Loucy (cell line): ENCODE measurements at regions not wholly inside any gene's neighbourhood (a gene's known extent, or its start where the extent isn't known, plus 50 kb on each side); places are given as distances from the start of the nearest gene placed in this dataset.
"Not testable (repeated sequence)": the region's sequence is repeated elsewhere in the genome, so short reads cannot be mapped to it uniquely, and the experiment has no call there.

ENCODE experiments used
- H2AFZ ChIP-seq: fragments of 200-600 bp; sonication (generic); 2 replicates; pipeline ENCODE4 v1.6.0; 2016; ENCODE audit warnings: antibody characterized with exemption, mild to moderate bottlenecking, low read length, moderate library complexity
- H3F3A ChIP-seq: fragments of 200-600 bp; 2 replicates; pipeline ENCODE4 v1.6.0; 2016; ENCODE audit warnings: antibody characterized with exemption, low read depth, mild to moderate bottlenecking
- H3K27me3 ChIP-seq: fragments of 200-600 bp; sonication (generic); 2 replicates; pipeline ENCODE4 v1.6.1; 2014; ENCODE audit warnings: low read length, mild to moderate bottlenecking; ENCODE audit not compliant: insufficient read depth, poor library complexity, severe bottlenecking
- H3K36me3 ChIP-seq: fragments of 200-600 bp; sonication (generic); 2 replicates; pipeline ENCODE4 v1.6.1; 2016; ENCODE audit warnings: low read length; ENCODE audit not compliant: insufficient read depth
- H3K4me1 ChIP-seq: fragments of 200-600 bp; sonication (generic); 2 replicates; pipeline ENCODE4 v1.5.1; 2014; ENCODE audit warnings: low read length, mild to moderate bottlenecking; ENCODE audit not compliant: insufficient read depth, poor library complexity, severe bottlenecking
- H3K4me2 ChIP-seq: fragments of 200-600 bp; sonication (generic); 2 replicates; pipeline ENCODE4 v1.6.0; 2014; ENCODE audit warnings: antibody characterized with exemption, low read length, low read depth, mild to moderate bottlenecking; ENCODE audit not compliant: poor library complexity, severe bottlenecking
- H3K4me3 ChIP-seq: fragments of 200-600 bp; sonication (generic); 2 replicates; pipeline ENCODE4 v1.5.1; 2014; ENCODE audit warnings: low read length, mild to moderate bottlenecking, mixed read lengths; ENCODE audit not compliant: poor library complexity, severe bottlenecking
- H3K79me2 ChIP-seq: fragments of 200-600 bp; sonication (generic); 2 replicates; pipeline ENCODE4 v1.6.1; 2014; ENCODE audit warnings: low read length; ENCODE audit not compliant: insufficient read depth
- H3K9ac ChIP-seq: fragments of 200-600 bp; sonication (generic); 2 replicates; pipeline ENCODE4 v1.6.0; 2014; ENCODE audit warnings: mild to moderate bottlenecking, low read depth, low read length, moderate library complexity; ENCODE audit not compliant: poor library complexity, severe bottlenecking
- H3K9me2 ChIP-seq: fragments of 200-600 bp; sonication (generic); replicated peaks from 2 replicates; pipeline ENCODE4 v1.6.1; 2016; ENCODE audit warnings: low read depth, low read length, mixed read lengths
- H3K9me3 ChIP-seq: fragments of 200-600 bp; sonication (generic); 2 replicates; pipeline ENCODE4 v1.6.1; 2014; ENCODE audit warnings: mild to moderate bottlenecking, antibody characterized with exemption, low read length, low read depth; ENCODE audit not compliant: insufficient read depth
- H4K20me1 ChIP-seq: fragments of 200-600 bp; sonication (generic); 2 replicates; pipeline ENCODE4 v1.6.0; 2014; ENCODE audit warnings: antibody characterized with exemption, low read length, mild to moderate bottlenecking; ENCODE audit not compliant: insufficient read depth, poor library complexity, severe bottlenecking
- EZH2phosphoT487 ChIP-seq: fragments of 200-600 bp; IDR thresholded peaks from 2 replicates; pipeline ENCODE4 v1.6.1; 2018; ENCODE audit warnings: antibody characterized with exemption, mild to moderate bottlenecking, moderate library complexity, borderline replicate concordance
- TF ChIP-seq, protein P1 (sequence below): fragments of 200-600 bp; sonication (generic); conservative IDR thresholded peaks from 2 replicates; pipeline ENCODE4 v1.5.1; 2014; ENCODE audit warnings: mild to moderate bottlenecking, antibody characterized with exemption, low read length

DNA sequence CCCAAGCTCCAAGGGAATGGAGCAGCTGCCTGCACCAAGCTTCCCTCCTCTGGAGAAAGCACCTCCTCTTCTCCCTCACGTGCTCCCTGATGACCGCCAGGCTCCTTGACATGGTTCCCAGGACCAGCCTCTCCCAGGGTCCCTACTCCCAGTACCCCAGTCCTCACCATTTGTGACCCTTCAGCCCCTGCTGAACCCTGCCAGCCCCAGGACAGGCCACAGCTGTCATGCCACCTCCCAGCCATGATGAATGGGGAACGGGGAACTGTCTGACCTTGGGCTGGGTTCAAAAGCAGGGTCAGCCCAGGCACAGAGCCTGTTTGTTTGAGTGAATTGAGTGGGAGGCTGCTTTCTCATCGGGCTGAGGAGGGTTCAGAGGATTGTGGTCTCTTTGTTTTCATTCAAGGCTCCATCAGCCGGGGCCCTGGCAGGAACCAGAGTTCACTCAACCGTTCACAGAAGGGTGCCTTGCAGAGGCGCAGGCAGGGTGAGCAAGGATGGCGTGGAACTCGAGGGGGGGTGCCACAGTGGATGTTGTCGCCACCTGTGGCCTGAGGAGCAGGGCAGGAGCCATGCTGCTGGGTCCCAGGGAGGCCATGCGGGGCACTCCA is 344.5 kb upstream of the SFSWAP start:
- Histone ChIP-seq H3K4me3 (no peak overlapping the region), H3K4me1 (no peaks in the 10 kb centered on the region), H3K79me2 (no peaks in the 10 kb centered on the region), H3K27me3 (no peaks in the 10 kb centered on the region), H3K9ac (no peak overlapping the region), H3K9me3 (no peaks in the 10 kb centered on the region; the same call in 1 of the 2 replicates), H4K20me1 (no peaks in the 10 kb centered on the region), H3K9me2 (no peaks in the 10 kb centered on the region), H3F3A (no peaks in the 10 kb centered on the region), H2AFZ (no peak overlapping the region), H3K36me3 (no peaks in the 10 kb centered on the region), H3K4me2 (no peak overlapping the region)
- no peak for TF ChIP-seq EZH2phosphoT487
- TF ChIP-seq, protein P1, sequence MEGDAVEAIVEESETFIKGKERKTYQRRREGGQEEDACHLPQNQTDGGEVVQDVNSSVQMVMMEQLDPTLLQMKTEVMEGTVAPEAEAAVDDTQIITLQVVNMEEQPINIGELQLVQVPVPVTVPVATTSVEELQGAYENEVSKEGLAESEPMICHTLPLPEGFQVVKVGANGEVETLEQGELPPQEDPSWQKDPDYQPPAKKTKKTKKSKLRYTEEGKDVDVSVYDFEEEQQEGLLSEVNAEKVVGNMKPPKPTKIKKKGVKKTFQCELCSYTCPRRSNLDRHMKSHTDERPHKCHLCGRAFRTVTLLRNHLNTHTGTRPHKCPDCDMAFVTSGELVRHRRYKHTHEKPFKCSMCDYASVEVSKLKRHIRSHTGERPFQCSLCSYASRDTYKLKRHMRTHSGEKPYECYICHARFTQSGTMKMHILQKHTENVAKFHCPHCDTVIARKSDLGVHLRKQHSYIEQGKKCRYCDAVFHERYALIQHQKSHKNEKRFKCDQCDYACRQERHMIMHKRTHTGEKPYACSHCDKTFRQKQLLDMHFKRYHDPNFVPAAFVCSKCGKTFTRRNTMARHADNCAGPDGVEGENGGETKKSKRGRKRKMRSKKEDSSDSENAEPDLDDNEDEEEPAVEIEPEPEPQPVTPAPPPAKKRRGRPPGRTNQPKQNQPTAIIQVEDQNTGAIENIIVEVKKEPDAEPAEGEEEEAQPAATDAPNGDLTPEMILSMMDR: no peak

DNA sequence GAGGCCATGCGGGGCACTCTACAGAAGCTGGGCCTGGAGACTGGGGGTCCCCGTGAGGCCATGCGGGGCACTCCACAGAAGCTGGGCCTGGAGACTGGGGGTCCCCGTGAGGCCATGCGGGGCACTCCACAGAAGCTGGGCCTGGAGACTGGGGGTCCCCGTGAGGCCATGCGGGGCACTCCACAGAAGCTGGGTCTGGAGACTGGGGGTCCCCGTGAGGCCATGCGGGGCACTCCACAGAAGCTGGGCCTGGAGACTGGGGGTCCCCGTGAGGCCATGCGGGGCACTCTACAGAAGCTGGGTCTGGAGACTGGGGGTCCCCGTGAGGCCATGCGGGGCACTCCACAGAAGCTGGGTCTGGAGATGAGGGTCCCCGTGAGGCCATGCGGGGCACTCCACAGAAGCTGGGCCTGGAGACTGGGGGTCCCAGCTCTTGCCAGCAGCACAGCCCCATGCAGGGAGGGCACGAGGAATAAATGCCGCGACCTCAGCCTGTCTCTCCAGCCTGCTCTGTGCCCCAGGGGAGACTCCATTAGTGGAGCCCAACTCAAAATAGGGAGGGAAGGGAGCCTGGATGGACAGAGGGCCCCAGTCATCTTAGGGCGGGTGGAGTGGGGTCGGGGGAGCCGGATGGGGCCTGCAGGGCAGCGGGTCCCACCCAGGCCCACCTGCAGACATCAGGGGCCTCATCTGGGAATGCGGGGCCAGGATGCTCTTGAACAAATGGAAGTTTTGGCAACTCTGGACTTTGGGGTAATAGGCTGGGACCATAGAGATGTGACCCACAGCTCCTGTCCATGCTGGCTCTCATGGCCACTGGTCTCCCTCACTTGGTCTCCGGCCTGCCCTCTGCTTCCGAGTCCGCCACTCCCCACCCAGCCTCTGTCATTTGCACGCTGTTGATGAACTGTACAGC is 343.6 kb upstream of the SFSWAP start:
- H4K20me1 ChIP-seq, H3K4me2 ChIP-seq, H3K36me3 ChIP-seq, H3K4me3 ChIP-seq, H3K9me3 ChIP-seq, H3K4me1 ChIP-seq, H3K9me2 ChIP-seq, H3F3A ChIP-seq, H3K9ac ChIP-seq, H3K79me2 ChIP-seq, H2AFZ ChIP-seq, H3K27me3 ChIP-seq: not testable (repeated sequence)

DNA sequence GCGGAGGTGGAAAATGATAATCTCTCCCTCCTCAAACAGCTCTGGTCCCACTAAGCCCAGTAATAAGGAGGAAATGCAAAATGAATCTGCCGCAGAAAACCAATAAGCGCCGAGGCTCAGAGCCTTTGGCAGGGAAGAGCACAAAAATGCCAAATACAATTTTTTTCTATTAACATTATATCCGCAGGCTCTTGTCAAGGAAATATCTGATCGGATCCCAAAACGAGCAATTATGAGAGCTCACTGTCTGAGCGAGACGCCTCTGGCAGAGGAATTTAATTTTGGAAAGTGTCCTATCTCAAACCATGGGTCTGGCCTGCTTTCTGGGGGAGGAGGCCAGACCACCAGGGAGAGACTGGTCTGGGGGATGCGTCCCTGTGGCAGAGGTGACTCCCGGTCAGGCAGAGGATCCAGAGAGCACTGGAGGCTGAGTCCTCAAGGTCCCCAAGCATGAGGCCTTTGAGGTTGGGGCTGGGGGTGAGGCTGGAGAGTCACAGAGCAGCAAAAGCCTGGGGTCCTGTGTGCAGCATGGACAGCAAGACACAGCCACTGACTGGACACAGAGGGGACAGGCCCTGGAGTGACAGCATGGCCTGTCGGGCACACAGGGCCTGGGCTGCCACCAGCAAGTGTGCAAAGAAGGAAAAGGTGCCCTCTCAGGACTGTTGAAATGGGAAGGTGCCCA is 342.8 kb upstream of the SFSWAP start:
- Histone ChIP-seq H3K79me2 (no peaks in the 10 kb centered on the region), H3F3A (no peaks in the 10 kb centered on the region), H3K9me3 (no peaks in the 10 kb centered on the region; the same call in 1 of the 2 replicates), H3K27me3 (no peaks in the 10 kb centered on the region), H3K36me3 (no peaks in the 10 kb centered on the region), H3K9me2 (no peaks in the 10 kb centered on the region), H3K4me2 (no peak overlapping the region), H3K9ac (no peak overlapping the region), H3K4me3 (no peak overlapping the region), H3K4me1 (no peaks in the 10 kb centered on the region), H2AFZ (no peak overlapping the region), H4K20me1 (no peaks in the 10 kb centered on the region)
- TF ChIP-seq, protein P1: no peak
- TF ChIP-seq EZH2phosphoT487: no peak
